Right atrium auricular region (tissue), 2 donors: ENCODE measurements at regions not wholly inside any gene's neighbourhood (a gene's known extent, or its start where the extent isn't known, plus 50 kb on each side); places are given as distances from the start of the nearest gene placed in this dataset.

Experiments used
- DNase-seq: peaks from one replicate; pipeline ENCODE4 v3.0.0-alpha.2; 2019; ENCODE audit warnings: low spot score
- H3K27ac ChIP-seq, 2 donors: fragments of 200-600 bp; sonication (generic); 1 replicate in 1 of 2; 2 replicates in 1 of 2; pipeline ENCODE4 v1.5.1; 2016 to 2019
- H3K27me3 ChIP-seq, 2 donors: fragments of 200-600 bp; sonication (generic); one replicate each; pipeline versions ENCODE4 v1.5.1 to v1.6.0; 2017 to 2019
- H3K36me3 ChIP-seq: fragments of 200-600 bp; sonication (generic); one replicate; pipeline ENCODE4 v1.5.1; 2016
- H3K4me1 ChIP-seq, 2 donors: fragments of 200-600 bp; sonication (generic); one replicate each; pipeline versions ENCODE4 v1.5.1 to v1.6.0; 2017 to 2019
- H3K4me3 ChIP-seq, 2 donors: fragments of 200-600 bp; sonication (generic); 1 replicate in 1 of 2; 2 replicates in 1 of 2; pipeline ENCODE4 v1.5.1; 2017 to 2019; ENCODE audit warnings: mild to moderate bottlenecking in 1 of 2, moderate library complexity in 1 of 2
- H3K9me3 ChIP-seq, 2 donors: fragments of 200-600 bp; sonication (generic); one replicate each; pipeline ENCODE4 v1.5.1; 2019
- CTCF ChIP-seq, 2 donors: fragments of 200-600 bp; sonication (generic); IDR thresholded peaks; one replicate each; pipeline ENCODE4 v1.5.1; 2019; ENCODE audit warnings: antibody characterized with exemption in 2 of 2

- no peak for DNase-seq
- no peak for TF ChIP-seq CTCF (IDR thresholded peaks at IDR 0.05)
These were observed 68.8 kb downstream of the FOXB1 start for GRCh38 chr15:60072826-60073465.

GRCh38 chr15:60073466-60073840 lies 69.3 kb downstream of the FOXB1 start:
- Histone ChIP-seq H3K27ac (no peak overlapping the region), H3K36me3 (no peaks in the 10 kb centered on the region), H3K4me1 (no peaks in the 10 kb centered on the region), H3K4me3 (no peak overlapping the region), H3K9me3 (peaks cover 0 to 4% of the 10 kb centered on the region in 2 donors), H3K27me3 (no peaks in the 10 kb centered on the region)
- no peak for DNase-seq
- TF ChIP-seq CTCF (IDR thresholded peaks at IDR 0.05): no peak

More at GRCh38 chr15:60072826-60073465, 68.8 kb downstream of the FOXB1 start:
- H3K27me3 ChIP-seq: no peaks in the 10 kb centered on the region
- H3K27ac ChIP-seq: no peak overlapping the region
- peaks cover 0 to 4% of the 10 kb centered on the region in 2 donors for H3K9me3 ChIP-seq
- no peaks in the 10 kb centered on the region for H3K4me1 ChIP-seq
- no peak overlapping the region for H3K4me3 ChIP-seq
- H3K36me3 ChIP-seq: no peaks in the 10 kb centered on the region

- Histone ChIP-seq H3K36me3 (no peaks in the 10 kb centered on the region), H3K27ac (no peak overlapping the region), H3K4me3 (no peak overlapping the region), H3K4me1 (no peaks in the 10 kb centered on the region), H3K9me3 (peaks cover 0 to 4% of the 10 kb centered on the region in 2 donors), H3K27me3 (no peaks in the 10 kb centered on the region)
- TF ChIP-seq CTCF (IDR thresholded peaks at IDR 0.05): no peak
- no peak for DNase-seq
These were observed 70.2 kb downstream of the FOXB1 start for GRCh38 chr15:60074181-60074885.

- TF ChIP-seq CTCF (IDR thresholded peaks at IDR 0.05): no peak
- no peak overlapping the region for H3K27ac ChIP-seq
- no peak overlapping the region for H3K4me3 ChIP-seq
- H3K27me3 ChIP-seq: no peaks in the 10 kb centered on the region
- no peaks in the 10 kb centered on the region for H3K36me3 ChIP-seq
- no peaks in the 10 kb centered on the region for H3K4me1 ChIP-seq
- peaks cover 0 to 4% of the 10 kb centered on the region in 2 donors for H3K9me3 ChIP-seq
- no peak for DNase-seq
These were observed 71.9 kb downstream of the FOXB1 start for GRCh38 chr15:60076045-60076444.

GRCh38 chr15:60076582-60077276 lies 72.6 kb downstream of the FOXB1 start:
- H3K4me3 ChIP-seq: no peak overlapping the region
- DNase-seq: no peak

More at GRCh38 chr15:60076582-60077276, 72.6 kb downstream of the FOXB1 start:
- no peak for TF ChIP-seq CTCF (IDR thresholded peaks at IDR 0.05)
- Histone ChIP-seq H3K36me3 (no peaks in the 10 kb centered on the region), H3K27me3 (no peaks in the 10 kb centered on the region), H3K27ac (no peak overlapping the region), H3K9me3 (peaks cover 0 to 4% of the 10 kb centered on the region in 2 donors), H3K4me1 (no peaks in the 10 kb centered on the region)
